OCI-LY1 (cell line): ENCODE measurements at regions not wholly inside any gene's neighbourhood (a gene's known extent, or its start where the extent isn't known, plus 50 kb on each side); places are given as distances from the start of the nearest gene placed in this dataset.

Source experiments
- H2AFZ ChIP-seq: fragments of 200-600 bp; sonication (generic), shearing (Covaris generic); 2 replicates; pipeline ENCODE4 v1.6.0; 2014; ENCODE audit warnings: antibody characterized with exemption, mild to moderate bottlenecking, low read length
- H3F3A ChIP-seq: fragments of 200-600 bp; sonication (generic), shearing (Covaris generic); 2 replicates; pipeline ENCODE4 v1.6.0; 2014; ENCODE audit warnings: mild to moderate bottlenecking, antibody characterized with exemption, low read length, moderate library complexity; ENCODE audit not compliant: insufficient read depth
- H3K27ac ChIP-seq: fragments of 200-600 bp; sonication (generic); 2 replicates; pipeline ENCODE4 v1.5.1; 2014; ENCODE audit warnings: low read length, mixed run types, mild to moderate bottlenecking, low read depth; ENCODE audit not compliant: poor library complexity, severe bottlenecking
- H3K27me3 ChIP-seq: fragments of 200-600 bp; sonication (generic); 2 replicates; pipeline ENCODE4 v1.6.0; 2014; ENCODE audit warnings: antibody characterized with exemption, mild to moderate bottlenecking, low read length, moderate library complexity; ENCODE audit not compliant: insufficient read depth
- H3K36me3 ChIP-seq: fragments of 200-600 bp; sonication (generic); 2 replicates; pipeline ENCODE4 v1.6.1; 2014; ENCODE audit warnings: mild to moderate bottlenecking, antibody characterized with exemption, low read length, moderate library complexity, mixed read lengths; ENCODE audit not compliant: insufficient read depth
- H3K4me1 ChIP-seq: fragments of 200-600 bp; sonication (generic); 2 replicates; pipeline ENCODE4 v1.5.1; 2014; ENCODE audit warnings: mild to moderate bottlenecking, low read length, moderate library complexity; ENCODE audit not compliant: insufficient read depth, severe bottlenecking
- H3K4me2 ChIP-seq: fragments of 200-600 bp; sonication (generic), shearing (Covaris generic); 2 replicates; pipeline ENCODE4 v1.6.1; 2014; ENCODE audit warnings: low read length
- H3K4me3 ChIP-seq: fragments of 200-600 bp; sonication (generic); 2 replicates; pipeline ENCODE4 v1.5.1; 2014; ENCODE audit warnings: low read length, low read depth, mild to moderate bottlenecking, mixed read lengths; ENCODE audit not compliant: poor library complexity, severe bottlenecking
- H3K79me2 ChIP-seq: fragments of 200-600 bp; shearing (Covaris generic); 2 replicates; pipeline ENCODE4 v1.6.1; 2016; ENCODE audit warnings: mixed run types, low read length, mixed read lengths; ENCODE audit not compliant: insufficient read depth
- H3K9ac ChIP-seq: fragments of 200-600 bp; sonication (generic), shearing (Covaris generic); 2 replicates; pipeline ENCODE4 v1.6.1; 2014; ENCODE audit warnings: mild to moderate bottlenecking, low read length, mixed read lengths
- H3K9me2 ChIP-seq: fragments of 200-600 bp; sonication (generic), shearing (Covaris generic); 2 replicates; pipeline ENCODE4 v1.6.1; 2014; ENCODE audit warnings: low read depth, mild to moderate bottlenecking, low read length, mixed read lengths
- H3K9me3 ChIP-seq: fragments of 200-600 bp; shearing (Covaris generic); 2 replicates; pipeline ENCODE4 v1.6.1; 2014; ENCODE audit warnings: low read length, mixed read lengths
- H4K20me1 ChIP-seq: fragments of 200-600 bp; sonication (generic), shearing (Covaris generic); 2 replicates; pipeline ENCODE4 v1.6.0; 2016; ENCODE audit warnings: mild to moderate bottlenecking, low read length; ENCODE audit not compliant: insufficient read depth
- CTCF ChIP-seq: fragments of 200-600 bp; sonication (generic), shearing (Covaris generic); IDR thresholded peaks from 2 replicates; pipeline ENCODE4 v1.5.1; 2017; ENCODE audit warnings: mild to moderate bottlenecking, antibody characterized with exemption, low read length, moderate library complexity, mixed read lengths
- EZH2 ChIP-seq: fragments of 200-600 bp; sonication (generic), shearing (Covaris generic); IDR thresholded peaks from 2 replicates; pipeline ENCODE4 v1.8.0; 2017; ENCODE audit warnings: borderline replicate concordance, mixed run types, mild to moderate bottlenecking, antibody characterized with exemption, low read length, moderate library complexity, mixed read lengths

GRCh38 chr13:111625526-111626315 is 305.3 kb downstream of the TEX29 start:
- H3K9me2 ChIP-seq, result no peaks in the 10 kb centered on the region
- no peak overlapping the region for H2AFZ ChIP-seq
- H3K4me2 ChIP-seq, result no peak overlapping the region
- no peaks in the 10 kb centered on the region for H3K4me1 ChIP-seq
- H3K27me3 ChIP-seq, result no peaks in the 10 kb centered on the region; the same call in 1 of the 2 replicates
- H3K9ac ChIP-seq, result no peak overlapping the region
- no peaks in the 10 kb centered on the region for H3K9me3 ChIP-seq
- H3K36me3 ChIP-seq, result no peaks in the 10 kb centered on the region
- no peak overlapping the region for H3K27ac ChIP-seq
- H4K20me1 ChIP-seq, result no peaks in the 10 kb centered on the region
- H3K79me2 ChIP-seq, result no peaks in the 10 kb centered on the region
- TF ChIP-seq CTCF, result no peak
- TF ChIP-seq EZH2, result no peak
- H3F3A ChIP-seq, result no peaks in the 10 kb centered on the region
- H3K4me3 ChIP-seq, result no peak overlapping the region

GRCh38 chr13:111626371-111627305 is 306.2 kb downstream of the TEX29 start:
- Histone ChIP-seq H3K4me2 (no peak overlapping the region), H2AFZ (no peak overlapping the region), H3K27me3 (no peaks in the 10 kb centered on the region; the same call in 1 of the 2 replicates), H3K4me1 (no peaks in the 10 kb centered on the region), H3K36me3 (no peaks in the 10 kb centered on the region), H4K20me1 (no peaks in the 10 kb centered on the region), H3K9ac (no peak overlapping the region), H3K4me3 (no peak overlapping the region), H3K9me3 (no peaks in the 10 kb centered on the region), H3F3A (no peaks in the 10 kb centered on the region), H3K79me2 (no peaks in the 10 kb centered on the region), H3K9me2 (no peaks in the 10 kb centered on the region), H3K27ac (no peak overlapping the region)
- TF ChIP-seq CTCF (no peak), EZH2 (no peak)

GRCh38 chr13:111627596-111627995 is 307.2 kb downstream of the TEX29 start:
- Histone ChIP-seq H3K36me3 (no peaks in the 10 kb centered on the region), H3F3A (no peaks in the 10 kb centered on the region), H3K9me2 (no peaks in the 10 kb centered on the region), H3K79me2 (no peaks in the 10 kb centered on the region), H3K9me3 (no peaks in the 10 kb centered on the region), H2AFZ (no peak overlapping the region), H3K27me3 (no peaks in the 10 kb centered on the region; the same call in 1 of the 2 replicates), H3K4me2 (no peak overlapping the region), H3K27ac (no peak overlapping the region), H3K9ac (no peak overlapping the region), H3K4me1 (no peaks in the 10 kb centered on the region), H3K4me3 (no peak overlapping the region), H4K20me1 (no peaks in the 10 kb centered on the region)
- no peak for TF ChIP-seq CTCF
- TF ChIP-seq EZH2, result no peak
